ENCODE measurements at regions not wholly inside any gene's neighbourhood (a gene's known extent, or its start where the extent isn't known, plus 50 kb on each side); places are given as distances from the start of the nearest gene placed in this dataset.

GRCh38 chr2:180085144-180085543 lies 78.0 kb upstream of the CWC22 start:
- TF ChIP-seq CTCF (conservative IDR thresholded peaks at IDR 0.05; ENCODE audit: low read depth, low read length) (no peak), EZH2phosphoT487 (IDR thresholded peaks at IDR 0.05; ENCODE audit: borderline replicate concordance, low read length) (no peak), EZH2 (IDR thresholded peaks at IDR 0.05; ENCODE audit: low read length, unreplicated experiment) (no peak)
- H3K9ac ChIP-seq (ENCODE audit: low read length) = no peak overlapping the region
- H3K4me1 ChIP-seq (ENCODE audit: insufficient read depth, low read length) = no peaks in the 10 kb centered on the region
- H3K4me2 ChIP-seq (ENCODE audit: low read length) = no peak overlapping the region
- ChIA-PET POLR2A (ENCODE audit: unreplicated experiment) (no interaction called here), CTCF (interaction anchor here (0.7 kb wide), 1 partner anchor 135 kb away, joined by 3 read pairs; no protein-coding TSS in a partner anchor)
- no TSS peak for BruUV-seq (replicated peaks)
- no peaks in the 10 kb centered on the region for H3K36me3 ChIP-seq (ENCODE audit: low read depth, low read length)
- no peaks in the 10 kb centered on the region for H3K79me2 ChIP-seq (ENCODE audit: low read length)
- H3K27ac ChIP-seq (ENCODE audit: low read length) = no peak overlapping the region
- intact Hi-C loops (cut with micrococcal nuclease) = no loop called here
- no peak for DNase-seq
- ATAC-seq = no peak
- no peaks in the 10 kb centered on the region for H3K9me2 ChIP-seq (replicated peaks; ENCODE audit: low read length)
- no peak overlapping the region for H2AFZ ChIP-seq (ENCODE audit: low read length)
- no peak overlapping the region for H3K4me3 ChIP-seq (ENCODE audit: low read length)
- no peaks in the 10 kb centered on the region for H3F3A ChIP-seq (ENCODE audit: low read length, unreplicated experiment)
- H3K9me3 ChIP-seq (ENCODE audit: low read length) = no peaks in the 10 kb centered on the region
- no peaks in the 10 kb centered on the region for H4K20me1 ChIP-seq (ENCODE audit: low read length)
- no peaks in the 10 kb centered on the region for H3K27me3 ChIP-seq (ENCODE audit: low read length)

GRCh38 chr2:180077295-180077906 lies 70.3 kb upstream of the CWC22 start:
- H3F3A ChIP-seq (ENCODE audit: low read length, unreplicated experiment) = no peaks in the 10 kb centered on the region
- H2AFZ ChIP-seq (ENCODE audit: low read length) = no peak overlapping the region
- no peaks in the 10 kb centered on the region for H4K20me1 ChIP-seq (ENCODE audit: low read length)
- H3K4me2 ChIP-seq (ENCODE audit: low read length) = no peak overlapping the region
- ATAC-seq = peak; percentile 56
- H3K36me3 ChIP-seq (ENCODE audit: low read depth, low read length) = no peaks in the 10 kb centered on the region
- no peaks in the 10 kb centered on the region for H3K27me3 ChIP-seq (ENCODE audit: low read length)
- peak; percentile 61 for DNase-seq
- no peak for TF ChIP-seq EZH2phosphoT487 (IDR thresholded peaks at IDR 0.05; ENCODE audit: borderline replicate concordance, low read length)
- TF ChIP-seq EZH2 (IDR thresholded peaks at IDR 0.05; ENCODE audit: low read length, unreplicated experiment) = no peak
- TF ChIP-seq CTCF (conservative IDR thresholded peaks at IDR 0.05; ENCODE audit: low read depth, low read length) = peak; percentile 89
- H3K9me2 ChIP-seq (replicated peaks; ENCODE audit: low read length) = no peaks in the 10 kb centered on the region
- ChIA-PET CTCF (no interaction called here), POLR2A (ENCODE audit: unreplicated experiment) (interaction anchor here (0.6 kb wide), 2 partner anchors 22 to 1685 kb away, joined by 3 to 5 read pairs; no protein-coding TSS in a partner anchor)
- H3K4me3 ChIP-seq (ENCODE audit: low read length) = no peak overlapping the region
- BruUV-seq (replicated peaks) = no TSS peak
- no peaks in the 10 kb centered on the region for H3K79me2 ChIP-seq (ENCODE audit: low read length)
- intact Hi-C loops (cut with micrococcal nuclease) = loop anchor here (1.0 to 5.0 kb wide), 5 partner anchors 85 to 655 kb away; no protein-coding TSS in a partner anchor
- H3K9me3 ChIP-seq (ENCODE audit: low read length) = no peaks in the 10 kb centered on the region
- H3K9ac ChIP-seq (ENCODE audit: low read length) = no peak overlapping the region
- 0 out of 2 replicates have a peak, but pooled peaks cover 7% of the 10 kb centered on the region for H3K4me1 ChIP-seq (ENCODE audit: insufficient read depth, low read length)
- H3K27ac ChIP-seq (ENCODE audit: low read length) = no peak overlapping the region

- peak; percentile 12 for DNase-seq
- Histone ChIP-seq H3K9me2 (replicated peaks; ENCODE audit: low read length) (no peaks in the 10 kb centered on the region), H3K27ac (ENCODE audit: low read length) (no peak overlapping the region), H2AFZ (ENCODE audit: low read length) (no peak overlapping the region), H3K9ac (ENCODE audit: low read length) (no peak overlapping the region), H3F3A (ENCODE audit: low read length, unreplicated experiment) (no peaks in the 10 kb centered on the region), H3K4me3 (ENCODE audit: low read length) (no peak overlapping the region), H3K36me3 (ENCODE audit: low read depth, low read length) (no peaks in the 10 kb centered on the region), H3K27me3 (ENCODE audit: low read length) (no peaks in the 10 kb centered on the region), H3K9me3 (ENCODE audit: low read length) (no peaks in the 10 kb centered on the region), H3K4me2 (ENCODE audit: low read length) (no peak overlapping the region), H3K79me2 (ENCODE audit: low read length) (no peaks in the 10 kb centered on the region), H4K20me1 (ENCODE audit: low read length) (no peaks in the 10 kb centered on the region), H3K4me1 (ENCODE audit: insufficient read depth, low read length) (0 out of 2 replicates have a peak, but pooled peaks cover 7% of the 10 kb centered on the region)
- POLR2A ChIA-PET (ENCODE audit: unreplicated experiment) = no interaction called here
- intact Hi-C loops (cut with micrococcal nuclease) = loop anchor here (2.0 to 5.0 kb wide), 4 partner anchors 84 to 653 kb away; no protein-coding TSS in a partner anchor
- no peak for TF ChIP-seq CTCF (conservative IDR thresholded peaks at IDR 0.05; ENCODE audit: low read depth, low read length)
- CTCF ChIA-PET = interaction anchor here (1.1 kb wide), 1 partner anchor 36 kb away, joined by 4 read pairs; no protein-coding TSS in a partner anchor
- peak; percentile 77 for ATAC-seq
- no TSS peak for BruUV-seq (replicated peaks)
Measured at GRCh38 chr2:180075870-180076269, 68.8 kb upstream of the CWC22 start.
